Stomach (tissue), 8 donors: ENCODE measurements at regions not wholly inside any gene's neighbourhood (a gene's known extent, or its start where the extent isn't known, plus 50 kb on each side); places are given as distances from the start of the nearest gene placed in this dataset.

Experiments used
- DNase-seq, 2 donors: peaks; one replicate each; pipeline versions ENCODE4 v3.0.0 to v3.0.0-alpha.2; 2013 to 2019
- H3K27ac ChIP-seq, 5 donors: fragments of 200-600 bp in 4 of 5; sonication (generic) in 4 of 5; one replicate each; pipeline ENCODE4 v1.5.1; 2013 to 2019; ENCODE audit warnings: mild to moderate bottlenecking in 1 of 5, moderate library complexity in 1 of 5
- H3K27me3 ChIP-seq, 3 donors: fragments of 200-600 bp; sonication (generic); one replicate each; pipeline ENCODE4 v1.5.1; 2017 to 2019; ENCODE audit warnings: mixed run types in 1 of 3
- H3K36me3 ChIP-seq, 4 donors: fragments of 200-600 bp; sonication (generic); 1 replicate in 3 of 4; 2 replicates in 1 of 4; pipeline ENCODE4 v1.5.1; 2016 to 2019
- H3K4me1 ChIP-seq, 4 donors: fragments of 200-600 bp; sonication (generic); one replicate each; pipeline ENCODE4 v1.5.1; 2016 to 2019
- H3K4me3 ChIP-seq, 4 donors: fragments of 200-600 bp; sonication (generic) in 3 of 4; one replicate each; pipeline ENCODE4 v1.5.1; 2016 to 2019; ENCODE audit warnings: mild to moderate bottlenecking in 1 of 4
- H3K9me3 ChIP-seq, 4 donors: fragments of 200-600 bp; sonication (generic); one replicate each; pipeline ENCODE4 v1.5.1; 2016 to 2019
- EP300 ChIP-seq: sonication (generic); formaldehyde crosslinking; IDR thresholded peaks from one replicate; pipeline ENCODE4 v1.6.1; 2017; ENCODE audit warnings: antibody characterized with exemption
- POLR2A ChIP-seq, 4 donors: fragments of 450-650 bp; IDR thresholded peaks; one replicate each; pipeline ENCODE4 v1.6.1; 2016; ENCODE audit warnings: antibody characterized with exemption in 4 of 4, control low read depth in 2 of 4, mild to moderate bottlenecking in 1 of 4, moderate library complexity in 1 of 4
- POLR2AphosphoS5 ChIP-seq, 3 donors: sonication (generic); formaldehyde crosslinking; IDR thresholded peaks; one replicate each; pipeline ENCODE4 v1.6.1; 2016; ENCODE audit warnings: antibody characterized with exemption in 3 of 3
- WGBS, 5 donors: extraction: QIAGEN DNeasy Blood & Tissue Kit in 3 of 5; methylation state at CpG; one replicate each; pipeline versions ENCODE4 v1.1.5 to v1.1.7; 2013 to 2018; 5-methylcytosine and 5-hydroxymethylcytosine counted together
- intact Hi-C: fragments of 100-400 bp; cut with DNase I; formaldehyde crosslinking; loops from one replicate; pipeline ENCODE4 v1.15.1; 2023; ENCODE audit warnings: low total_unique reads
- TF ChIP-seq, protein P1 (sequence below), 7 experiments: fragments of 450-650 bp in 4 of 7; fragments of 200-600 bp in 3 of 7; sonication (generic) in 3 of 7; IDR thresholded peaks; one replicate each; pipeline ENCODE4 v1.5.1; 2016 to 2019; ENCODE audit warnings: antibody characterized with exemption in 7 of 7, control low read depth in 2 of 7, mild to moderate bottlenecking in 1 of 7
- donor health status: healthy with polysubstance abuse.
- donor health status: Bipolar disorder and iron deficiency.
- donor health status: healthy.

DNA sequence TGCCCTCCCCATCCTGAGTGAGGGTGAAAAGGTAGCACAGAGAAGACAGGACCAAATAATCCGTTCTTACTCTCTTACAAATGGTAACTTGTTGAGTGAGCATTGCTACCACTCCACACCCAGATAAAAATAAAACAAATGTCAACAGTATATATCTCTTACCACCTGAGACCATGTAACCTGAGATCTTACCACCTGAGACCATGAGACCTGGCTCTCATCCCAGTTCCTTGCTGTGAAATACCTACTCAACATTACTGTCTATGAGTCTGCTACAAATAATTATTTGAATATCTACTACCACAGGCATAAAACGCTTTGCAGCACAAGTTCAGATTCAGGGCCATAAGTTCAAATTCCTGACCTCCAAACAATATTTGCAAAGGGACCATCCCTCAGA lies 234.7 kb downstream of the C1D start:
- no peaks in the 10 kb centered on the region for H3K4me1 ChIP-seq
- no peaks in the 10 kb centered on the region for H3K9me3 ChIP-seq
- no peak for TF ChIP-seq POLR2A (IDR thresholded peaks at IDR 0.05)
- no peak for TF ChIP-seq POLR2AphosphoS5 (IDR thresholded peaks at IDR 0.05)
- no peaks in the 10 kb centered on the region for H3K27me3 ChIP-seq
- 32 to 61% (median 39%) methylated on average over 2 of the region's 2 CpGs for WGBS, 5 donors
- intact Hi-C loops, result no loop called here
- H3K4me3 ChIP-seq, result no peak overlapping the region
- no peaks in the 10 kb centered on the region for H3K36me3 ChIP-seq
- no peak overlapping the region for H3K27ac ChIP-seq
- no peak for DNase-seq

DNA sequence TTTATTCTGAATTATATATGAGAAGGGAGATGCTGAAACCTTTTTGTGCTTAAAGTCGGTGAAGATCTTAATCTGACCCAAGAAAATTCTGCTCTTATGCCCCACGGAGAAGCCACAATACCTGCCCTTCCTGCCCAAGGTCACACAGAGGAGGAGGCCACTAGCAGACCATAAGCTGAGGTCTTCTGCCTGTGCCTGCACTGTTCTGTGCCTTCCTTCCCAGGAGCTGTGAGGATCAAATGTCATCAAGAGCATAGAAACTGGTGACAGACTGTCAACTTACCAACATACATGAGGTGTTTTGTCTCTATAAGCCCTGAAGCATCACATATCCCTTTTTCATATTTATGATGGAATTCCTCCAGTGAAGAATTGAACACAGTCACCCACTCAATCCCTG lies 233.3 kb downstream of the C1D start:
- Histone ChIP-seq H3K4me3 (no peak overlapping the region), H3K36me3 (no peaks in the 10 kb centered on the region), H3K9me3 (no peaks in the 10 kb centered on the region), H3K27me3 (no peaks in the 10 kb centered on the region), H3K27ac (no peak overlapping the region), H3K4me1 (no peaks in the 10 kb centered on the region)
- WGBS, 5 donors, result 85 to 95% (median 90%) methylated on average over 2 of the region's 2 CpGs
- DNase-seq, result no peak
- TF ChIP-seq EP300, result no peak
- TF ChIP-seq POLR2AphosphoS5 (IDR thresholded peaks at IDR 0.05), result no peak
- TF ChIP-seq, protein P1, sequence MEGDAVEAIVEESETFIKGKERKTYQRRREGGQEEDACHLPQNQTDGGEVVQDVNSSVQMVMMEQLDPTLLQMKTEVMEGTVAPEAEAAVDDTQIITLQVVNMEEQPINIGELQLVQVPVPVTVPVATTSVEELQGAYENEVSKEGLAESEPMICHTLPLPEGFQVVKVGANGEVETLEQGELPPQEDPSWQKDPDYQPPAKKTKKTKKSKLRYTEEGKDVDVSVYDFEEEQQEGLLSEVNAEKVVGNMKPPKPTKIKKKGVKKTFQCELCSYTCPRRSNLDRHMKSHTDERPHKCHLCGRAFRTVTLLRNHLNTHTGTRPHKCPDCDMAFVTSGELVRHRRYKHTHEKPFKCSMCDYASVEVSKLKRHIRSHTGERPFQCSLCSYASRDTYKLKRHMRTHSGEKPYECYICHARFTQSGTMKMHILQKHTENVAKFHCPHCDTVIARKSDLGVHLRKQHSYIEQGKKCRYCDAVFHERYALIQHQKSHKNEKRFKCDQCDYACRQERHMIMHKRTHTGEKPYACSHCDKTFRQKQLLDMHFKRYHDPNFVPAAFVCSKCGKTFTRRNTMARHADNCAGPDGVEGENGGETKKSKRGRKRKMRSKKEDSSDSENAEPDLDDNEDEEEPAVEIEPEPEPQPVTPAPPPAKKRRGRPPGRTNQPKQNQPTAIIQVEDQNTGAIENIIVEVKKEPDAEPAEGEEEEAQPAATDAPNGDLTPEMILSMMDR (IDR thresholded peaks at IDR 0.05), result no peak
- no peak for TF ChIP-seq POLR2A (IDR thresholded peaks at IDR 0.05)
- intact Hi-C loops, result no loop called here

DNA sequence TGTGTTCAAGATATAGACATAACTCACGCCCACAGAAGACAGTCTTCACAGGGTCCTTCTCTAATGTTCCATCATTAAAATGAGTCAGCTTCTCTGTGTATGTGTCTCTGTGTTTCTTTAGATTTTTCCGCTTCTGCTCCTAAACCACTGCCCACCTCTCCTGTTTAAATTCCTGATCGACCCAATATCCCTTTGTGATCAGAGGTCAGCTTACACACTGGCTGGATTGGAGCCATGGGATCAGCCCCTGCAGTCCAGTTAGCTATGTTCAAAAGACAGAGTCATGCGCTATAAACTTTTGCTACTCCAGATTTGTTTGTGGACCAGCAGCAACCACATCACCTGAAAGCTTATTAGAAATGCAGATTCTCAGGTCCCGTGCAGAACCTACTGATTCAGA lies 229.2 kb downstream of the C1D start:
- H3K4me1 ChIP-seq, result no peaks in the 10 kb centered on the region
- H3K27me3 ChIP-seq, result no peaks in the 10 kb centered on the region
- intact Hi-C loops, result no loop called here
- WGBS, 5 donors, result 78 to 89% (median 86%) methylated on average over 5 of the region's 5 CpGs
- H3K27ac ChIP-seq, result no peak overlapping the region
- TF ChIP-seq EP300 (no peak), POLR2A (IDR thresholded peaks at IDR 0.05) (no peak), POLR2AphosphoS5 (IDR thresholded peaks at IDR 0.05) (no peak)
- TF ChIP-seq, protein P1 (IDR thresholded peaks at IDR 0.05), result no peak
- no peak overlapping the region for H3K4me3 ChIP-seq
- H3K36me3 ChIP-seq, result no peaks in the 10 kb centered on the region
- no peak for DNase-seq
- H3K9me3 ChIP-seq, result no peaks in the 10 kb centered on the region

DNA sequence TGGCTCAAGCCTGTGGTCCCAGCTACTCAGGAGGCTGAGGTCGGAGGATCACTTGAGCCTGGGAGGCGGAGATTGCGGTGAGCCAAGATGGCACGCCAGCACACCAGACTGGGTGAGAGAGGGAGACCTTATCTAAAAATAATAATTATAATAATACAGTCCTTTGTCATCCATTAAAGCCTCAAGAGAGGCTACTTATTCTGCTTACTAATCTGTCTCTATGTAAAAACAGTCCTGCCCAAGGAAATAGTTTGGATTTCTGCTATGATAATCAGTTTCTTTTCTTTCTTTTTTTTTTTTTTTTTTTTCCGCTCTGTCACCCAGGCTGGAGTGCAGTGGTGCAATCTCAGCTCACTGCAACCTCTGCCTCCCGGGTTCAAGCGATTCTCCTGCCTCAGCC lies 228.3 kb downstream of the C1D start:
- DNase-seq, result no peak
- Histone ChIP-seq H3K9me3 (no peaks in the 10 kb centered on the region), H3K27ac (no peak overlapping the region), H3K27me3 (no peaks in the 10 kb centered on the region), H3K36me3 (no peaks in the 10 kb centered on the region), H3K4me3 (no peak overlapping the region), H3K4me1 (no peaks in the 10 kb centered on the region)
- no peak for TF ChIP-seq POLR2AphosphoS5 (IDR thresholded peaks at IDR 0.05)
- no peak for TF ChIP-seq POLR2A (IDR thresholded peaks at IDR 0.05)
- no peak for TF ChIP-seq EP300
- TF ChIP-seq, protein P1 (IDR thresholded peaks at IDR 0.05), result no peak
- intact Hi-C loops, result no loop called here
- 78 to 92% (median 88%) methylated on average over 7 of the region's 7 CpGs for WGBS, 5 donors

DNA sequence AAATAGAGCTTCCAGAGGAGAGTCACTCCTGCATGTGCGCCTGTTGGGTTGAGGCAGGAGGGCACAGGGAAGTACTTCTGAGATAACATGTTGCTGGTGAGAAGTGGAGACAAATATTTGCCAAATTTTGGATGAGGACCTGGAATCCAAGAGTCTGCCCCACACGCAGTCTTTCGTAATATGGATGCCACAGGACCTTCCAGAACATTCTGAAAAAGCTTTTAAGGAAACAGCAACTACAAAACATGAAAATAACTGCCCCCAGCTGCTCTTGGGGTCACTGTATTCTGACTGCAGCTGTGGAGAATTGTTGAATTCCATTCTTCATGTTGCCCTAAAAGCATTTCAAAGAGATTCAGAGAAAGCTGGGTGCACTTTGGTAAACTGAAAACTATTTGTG lies 227.5 kb downstream of the C1D start:
- H3K4me3 ChIP-seq, result no peak overlapping the region
- DNase-seq, result no peak
- TF ChIP-seq POLR2AphosphoS5 (IDR thresholded peaks at IDR 0.05) (no peak), POLR2A (IDR thresholded peaks at IDR 0.05) (no peak), EP300 (no peak)
- TF ChIP-seq, protein P1 (IDR thresholded peaks at IDR 0.05), result no peak
- no peaks in the 10 kb centered on the region for H3K27me3 ChIP-seq
- peaks cover 0 to 3% (median 0%) of the 10 kb centered on the region in 4 donors for H3K4me1 ChIP-seq
- no peaks in the 10 kb centered on the region for H3K9me3 ChIP-seq
- intact Hi-C loops, result no loop called here
- no peak overlapping the region for H3K27ac ChIP-seq
- WGBS, 5 donors, result 85 to 91% (median 89%) methylated on average over 3 of the region's 3 CpGs
- no peaks in the 10 kb centered on the region for H3K36me3 ChIP-seq
